ENCODE measurements at regions not wholly inside any gene's neighbourhood (a gene's known extent, or its start where the extent isn't known, plus 50 kb on each side); places are given as distances from the start of the nearest gene placed in this dataset.
"Not testable (repeated sequence)": the region's sequence is repeated elsewhere in the genome, so short reads cannot be mapped to it uniquely, and the experiment has no call there.

GRCh38 chr17:33888455-33888854 lies 366.6 kb upstream of the CCL2 start:
- intact Hi-C loops (cut with micrococcal nuclease) = no loop called here

- intact Hi-C loops (cut with micrococcal nuclease) = no loop called here
These were observed 366.0 kb upstream of the CCL2 start for GRCh38 chr17:33889040-33889439.

- intact Hi-C loops (cut with micrococcal nuclease) = no loop called here
These were observed 365.3 kb upstream of the CCL2 start for GRCh38 chr17:33889766-33890165.

- intact Hi-C loops (cut with micrococcal nuclease) = no loop called here
These were observed 362.1 kb upstream of the CCL2 start for GRCh38 chr17:33892717-33893591.

GRCh38 chr17:33895491-33895890 lies 359.6 kb upstream of the CCL2 start:
- intact Hi-C loops (cut with micrococcal nuclease) = no loop called here

- intact Hi-C loops (cut with micrococcal nuclease) = no loop called here
These were observed 358.8 kb upstream of the CCL2 start for GRCh38 chr17:33896263-33896662.

GRCh38 chr17:33901085-33901484 lies 354.0 kb upstream of the CCL2 start:
- intact Hi-C loops (cut with micrococcal nuclease) = no loop called here

GRCh38 chr17:33902901-33903449 lies 352.1 kb upstream of the CCL2 start:
- intact Hi-C loops (cut with micrococcal nuclease) = no loop called here

- intact Hi-C loops (cut with micrococcal nuclease) = no loop called here
These were observed 350.6 kb upstream of the CCL2 start for GRCh38 chr17:33904476-33904875.

- intact Hi-C loops (cut with micrococcal nuclease) = no loop called here
These were observed 349.7 kb upstream of the CCL2 start for GRCh38 chr17:33905338-33905800.

- intact Hi-C loops (cut with micrococcal nuclease) = no loop called here
These were observed 346.6 kb upstream of the CCL2 start for GRCh38 chr17:33908363-33909064.

GRCh38 chr17:33910200-33910857 lies 344.8 kb upstream of the CCL2 start:
- intact Hi-C loops (cut with micrococcal nuclease) = no loop called here

GRCh38 chr17:33914125-33914524 lies 341.0 kb upstream of the CCL2 start:
- intact Hi-C loops (cut with micrococcal nuclease) = no loop called here

GRCh38 chr17:33922971-33923370 lies 332.1 kb upstream of the CCL2 start:
- intact Hi-C loops (cut with micrococcal nuclease) = no loop called here

GRCh38 chr17:33924104-33924503 lies 331.0 kb upstream of the CCL2 start:
- intact Hi-C loops (cut with micrococcal nuclease) = no loop called here

- intact Hi-C loops (cut with micrococcal nuclease) = no loop called here
These were observed 329.4 kb upstream of the CCL2 start for GRCh38 chr17:33925649-33926048.

- intact Hi-C loops (cut with micrococcal nuclease) = no loop called here
These were observed 327.4 kb upstream of the CCL2 start for GRCh38 chr17:33927732-33928133.

GRCh38 chr17:33929181-33929724 lies 325.8 kb upstream of the CCL2 start:
- intact Hi-C loops (cut with micrococcal nuclease) = no loop called here

GRCh38 chr17:33931148-33931814 lies 323.8 kb upstream of the CCL2 start:
- intact Hi-C loops (cut with micrococcal nuclease) = not testable (repeated sequence)

GRCh38 chr17:33932996-33933395 lies 322.1 kb upstream of the CCL2 start:
- intact Hi-C loops (cut with micrococcal nuclease) = no loop called here

GRCh38 chr17:33933576-33933975 lies 321.5 kb upstream of the CCL2 start:
- intact Hi-C loops (cut with micrococcal nuclease) = no loop called here

Data from T-helper 1 cell treated with Interleukin-12 subunit alpha and Interleukin-12 subunit beta and Interleukin-4 antibody, amounts not matched to agents 30 ng/mL and 1 ng/mL, for 36 hours (primary cell).